IPS-20b (cell line): ENCODE measurements at regions not wholly inside any gene's neighbourhood (a gene's known extent, or its start where the extent isn't known, plus 50 kb on each side); places are given as distances from the start of the nearest gene placed in this dataset.

Experiments used
- H3K27ac ChIP-seq: one replicate; pipeline ENCODE4 v1.5.1; 2013; ENCODE audit warnings: low read length
- H3K27me3 ChIP-seq: 2 replicates; pipeline ENCODE4 v1.6.1; 2013; ENCODE audit warnings: mild to moderate bottlenecking, low read length, inconsistent platforms; ENCODE audit not compliant: insufficient read depth
- H3K36me3 ChIP-seq: 2 replicates; pipeline ENCODE4 v1.6.1; 2013; ENCODE audit warnings: low read depth, mild to moderate bottlenecking, inconsistent platforms, low read length, moderate library complexity; ENCODE audit not compliant: insufficient read depth
- H3K4me1 ChIP-seq: 2 replicates; pipeline ENCODE4 v1.6.1; 2013; ENCODE audit warnings: mild to moderate bottlenecking, control low read depth, inconsistent platforms, low read length, moderate library complexity; ENCODE audit not compliant: insufficient read depth
- H3K4me3 ChIP-seq: 2 replicates; pipeline ENCODE4 v1.5.1; 2013; ENCODE audit warnings: mild to moderate bottlenecking, low read length, inconsistent platforms
- H3K9ac ChIP-seq: 2 replicates; pipeline ENCODE4 v1.6.1; 2013; ENCODE audit warnings: low read depth, mild to moderate bottlenecking, inconsistent platforms, low read length, moderate library complexity
- H3K9me3 ChIP-seq: 2 replicates; pipeline ENCODE4 v1.6.1; 2013; ENCODE audit warnings: mild to moderate bottlenecking, low read depth, low read length, inconsistent platforms; ENCODE audit not compliant: insufficient read depth

- H3K4me1 ChIP-seq = no peaks in the 10 kb centered on the region
- H3K9me3 ChIP-seq = no peaks in the 10 kb centered on the region
- H3K9ac ChIP-seq = no peak overlapping the region
- no peak overlapping the region for H3K4me3 ChIP-seq
- H3K27me3 ChIP-seq = no peaks in the 10 kb centered on the region
- H3K36me3 ChIP-seq = no peaks in the 10 kb centered on the region
- no peak overlapping the region for H3K27ac ChIP-seq
These were observed 287.1 kb upstream of the RAG2 start for GRCh38 chr11:36885154-36885553.

GRCh38 chr11:36878737-36879136, 280.7 kb upstream of the RAG2 start:
- no peak overlapping the region for H3K9ac ChIP-seq
- no peaks in the 10 kb centered on the region for H3K9me3 ChIP-seq

GRCh38 chr11:36877149-36877548, 279.1 kb upstream of the RAG2 start:
- no peak overlapping the region for H3K4me3 ChIP-seq
- no peaks in the 10 kb centered on the region for H3K27me3 ChIP-seq
- no peaks in the 10 kb centered on the region for H3K9me3 ChIP-seq
- H3K4me1 ChIP-seq = 0 out of 2 replicates have a peak, but pooled peaks cover 4% of the 10 kb centered on the region
- H3K36me3 ChIP-seq = no peaks in the 10 kb centered on the region
- no peak overlapping the region for H3K27ac ChIP-seq
- H3K9ac ChIP-seq = no peak overlapping the region

More at GRCh38 chr11:36878737-36879136, 280.7 kb upstream of the RAG2 start:
- Histone ChIP-seq H3K27ac (no peak overlapping the region), H3K27me3 (no peaks in the 10 kb centered on the region), H3K36me3 (no peaks in the 10 kb centered on the region), H3K4me1 (0 out of 2 replicates have a peak, but pooled peaks cover 4% of the 10 kb centered on the region), H3K4me3 (no peak overlapping the region)

GRCh38 chr11:36876266-36876665, 278.2 kb upstream of the RAG2 start:
- H3K9me3 ChIP-seq = no peaks in the 10 kb centered on the region

GRCh38 chr11:36874291-36874690, 276.3 kb upstream of the RAG2 start:
- Histone ChIP-seq H3K4me3 (no peak overlapping the region), H3K9ac (no peak overlapping the region), H3K27me3 (no peaks in the 10 kb centered on the region), H3K36me3 (no peaks in the 10 kb centered on the region), H3K4me1 (0 out of 2 replicates have a peak, but pooled peaks cover 4% of the 10 kb centered on the region), H3K9me3 (no peaks in the 10 kb centered on the region), H3K27ac (no peak overlapping the region)

More at GRCh38 chr11:36876266-36876665, 278.2 kb upstream of the RAG2 start:
- Histone ChIP-seq H3K4me3 (no peak overlapping the region), H3K27me3 (no peaks in the 10 kb centered on the region), H3K9ac (no peak overlapping the region), H3K27ac (no peak overlapping the region), H3K4me1 (0 out of 2 replicates have a peak, but pooled peaks cover 4% of the 10 kb centered on the region), H3K36me3 (no peaks in the 10 kb centered on the region)

GRCh38 chr11:36870361-36870760, 272.3 kb upstream of the RAG2 start:
- Histone ChIP-seq H3K27ac (no peak overlapping the region), H3K4me1 (0 out of 2 replicates have a peak, but pooled peaks cover 4% of the 10 kb centered on the region), H3K4me3 (no peak overlapping the region), H3K36me3 (no peaks in the 10 kb centered on the region), H3K9ac (no peak overlapping the region), H3K9me3 (no peaks in the 10 kb centered on the region), H3K27me3 (no peaks in the 10 kb centered on the region)

GRCh38 chr11:36868380-36868779, 270.3 kb upstream of the RAG2 start:
- Histone ChIP-seq H3K27me3 (no peaks in the 10 kb centered on the region), H3K9ac (no peak overlapping the region), H3K36me3 (no peaks in the 10 kb centered on the region), H3K27ac (no peak overlapping the region), H3K4me3 (no peak overlapping the region), H3K4me1 (no peaks in the 10 kb centered on the region), H3K9me3 (no peaks in the 10 kb centered on the region)

- H3K27ac ChIP-seq = no peak overlapping the region
- no peaks in the 10 kb centered on the region for H3K9me3 ChIP-seq
These were observed 267.8 kb upstream of the RAG2 start for GRCh38 chr11:36865846-36866245.

GRCh38 chr11:36854875-36855274, 256.8 kb upstream of the RAG2 start:
- no peak overlapping the region for H3K27ac ChIP-seq
- no peaks in the 10 kb centered on the region for H3K9me3 ChIP-seq
- H3K36me3 ChIP-seq = no peaks in the 10 kb centered on the region
- no peak overlapping the region for H3K9ac ChIP-seq
- no peak overlapping the region for H3K4me3 ChIP-seq
- H3K4me1 ChIP-seq = no peaks in the 10 kb centered on the region
- H3K27me3 ChIP-seq = no peaks in the 10 kb centered on the region

More at GRCh38 chr11:36865846-36866245, 267.8 kb upstream of the RAG2 start:
- Histone ChIP-seq H3K4me1 (no peaks in the 10 kb centered on the region), H3K36me3 (no peaks in the 10 kb centered on the region), H3K27me3 (no peaks in the 10 kb centered on the region; the same call in 1 of the 2 replicates), H3K9ac (no peak overlapping the region), H3K4me3 (no peak overlapping the region)

GRCh38 chr11:36848660-36849059, 250.6 kb upstream of the RAG2 start:
- no peaks in the 10 kb centered on the region for H3K36me3 ChIP-seq
- H3K9me3 ChIP-seq = no peaks in the 10 kb centered on the region
- no peaks in the 10 kb centered on the region for H3K4me1 ChIP-seq
- no peak overlapping the region for H3K27ac ChIP-seq
- no peak overlapping the region for H3K9ac ChIP-seq
- H3K4me3 ChIP-seq = no peak overlapping the region
- no peaks in the 10 kb centered on the region for H3K27me3 ChIP-seq

- Histone ChIP-seq H3K9me3 (no peaks in the 10 kb centered on the region), H3K9ac (no peak overlapping the region), H3K27ac (no peak overlapping the region), H3K36me3 (no peaks in the 10 kb centered on the region), H3K4me3 (no peak overlapping the region), H3K27me3 (no peaks in the 10 kb centered on the region), H3K4me1 (no peaks in the 10 kb centered on the region)
These were observed 242.3 kb upstream of the RAG2 start for GRCh38 chr11:36840378-36840777.

GRCh38 chr11:36837831-36838437, 239.9 kb upstream of the RAG2 start:
- no peaks in the 10 kb centered on the region for H3K36me3 ChIP-seq
- H3K9ac ChIP-seq = no peak overlapping the region
- H3K9me3 ChIP-seq = no peaks in the 10 kb centered on the region
- H3K27ac ChIP-seq = no peak overlapping the region
- H3K4me3 ChIP-seq = no peak overlapping the region
- H3K4me1 ChIP-seq = no peaks in the 10 kb centered on the region
- no peaks in the 10 kb centered on the region for H3K27me3 ChIP-seq
